Panc1 (cell line): ENCODE measurements at regions not wholly inside any gene's neighbourhood (a gene's known extent, or its start where the extent isn't known, plus 50 kb on each side); places are given as distances from the start of the nearest gene placed in this dataset.

Experiments
- ATAC-seq: fragments of 200-7000 bp; cut with Tn5 transposase; 2 replicates; pipeline ENCODE4 v1.9.1; 2020; ENCODE audit warnings: mild to moderate bottlenecking, moderate library complexity
- BruUV-seq: library from RNA; stranded (reverse); fragments of 400-500 nt; replicated peaks from 2 replicates; lab custom pipeline; 2021; lab: Mats Ljungman, UMichigan
- CTCF ChIA-PET: fragments of 300-600 bp; sonication (Branson Sonifier 250); formaldehyde crosslinking; loops from one replicate; lab custom pipeline; 2022; ENCODE audit warnings: antibody characterized with exemption; lab: Charles Lee
- POLR2A ChIA-PET: fragments of 300-600 bp; sonication (Branson Sonifier 250); formaldehyde crosslinking; loops from one replicate; lab custom pipeline; 2022; ENCODE audit warnings: antibody characterized with exemption; lab: Charles Lee
- DNase-seq: peaks from one replicate; pipeline ENCODE4 v3.0.0-alpha.2; 2010; ENCODE audit warnings: low read depth, low spot score
- H3K27ac ChIP-seq: 2 replicates; pipeline ENCODE4 v1.5.1; 2011; ENCODE audit warnings: mild to moderate bottlenecking, low read length, inconsistent platforms
- H3K27me3 ChIP-seq: fragments of 200-500 bp; sonication (Bioruptor generic); 2 replicates; pipeline ENCODE4 v1.6.0; 2014; ENCODE audit warnings: low read length, inconsistent platforms; ENCODE audit not compliant: control insufficient read depth, insufficient read depth
- H3K36me3 ChIP-seq: fragments of 200-500 bp; sonication (Bioruptor generic); 2 replicates; pipeline ENCODE4 v1.5.1; 2014; ENCODE audit warnings: inconsistent platforms, mild to moderate bottlenecking, low read length, moderate library complexity; ENCODE audit not compliant: control insufficient read depth, insufficient read depth
- H3K4me1 ChIP-seq: 2 replicates; pipeline ENCODE4 v1.5.1; 2011; ENCODE audit warnings: inconsistent platforms, mild to moderate bottlenecking, low read length, moderate library complexity; ENCODE audit not compliant: control insufficient read depth, insufficient read depth
- H3K4me3 ChIP-seq, 2 experiments: 2 replicates each; pipeline ENCODE4 v1.5.1; 2011 to 2012; ENCODE audit warnings: low read depth in 2 of 2, low read length in 2 of 2, mild to moderate bottlenecking in 2 of 2, inconsistent platforms in 1 of 2, moderate library complexity in 1 of 2
- H3K9me3 ChIP-seq: fragments of 200-500 bp; sonication (Bioruptor generic); 2 replicates; pipeline ENCODE4 v1.5.1; 2014; ENCODE audit warnings: low read depth, mild to moderate bottlenecking, inconsistent platforms, low read length, moderate library complexity; ENCODE audit not compliant: control insufficient read depth, insufficient read depth
- POLR2AphosphoS5 ChIP-seq: IDR thresholded peaks from 2 replicates; pipeline ENCODE4 v1.6.1; 2012; ENCODE audit warnings: mild to moderate bottlenecking, low read depth, low read length, moderate library complexity
- REST ChIP-seq, 2 experiments: IDR thresholded peaks; 2 replicates each; pipeline ENCODE4 v1.6.1; 2011 to 2012; ENCODE audit warnings: low read depth in 2 of 2, control low read depth in 1 of 2, low read length in 1 of 2, mild to moderate bottlenecking in 1 of 2, moderate library complexity in 1 of 2; ENCODE audit not compliant: insufficient read depth in 1 of 2
- SIN3A ChIP-seq: IDR thresholded peaks from 2 replicates; pipeline ENCODE4 v1.6.1; 2012; ENCODE audit warnings: low read depth, mild to moderate bottlenecking, low read length, moderate library complexity, borderline replicate concordance; ENCODE audit not compliant: insufficient read depth
- TCF7L2 ChIP-seq: IDR thresholded peaks from 2 replicates; pipeline ENCODE4 v1.6.1; 2011; ENCODE audit warnings: mild to moderate bottlenecking, low read depth, low read length, inconsistent platforms
- in situ Hi-C: cut with HindIII; loops from 2 replicates; pipeline ENCODE4 v1.10.0; 2016; ENCODE audit warnings: low sequenced_read_pairs, low pct_unique_long_range_greater_than_20kb
- intact Hi-C: fragments of 100-400 bp; cut with micrococcal nuclease; formaldehyde crosslinking; loops from one replicate; pipeline ENCODE4 v1.10.0; 2022; ENCODE audit not compliant: unreplicated experiment
- TF ChIP-seq, protein P1 (sequence below): fragments of 450-650 bp; IDR thresholded peaks from 2 replicates; pipeline ENCODE4 v1.5.1; 2017; ENCODE audit warnings: mild to moderate bottlenecking

GRCh38 chr6:159431750-159432149, 261.3 kb downstream of the SOD2 start:
- Histone ChIP-seq H3K27ac (no peak overlapping the region), H3K9me3 (no peaks in the 10 kb centered on the region; the same call in 1 of the 2 replicates), H3K4me3 (no peak overlapping the region), H3K36me3 (no peaks in the 10 kb centered on the region), H3K27me3 (peaks cover 16% of the 10 kb centered on the region), H3K4me1 (no peaks in the 10 kb centered on the region)
- ChIA-PET POLR2A (no interaction called here), CTCF (no interaction called here)
- BruUV-seq: no TSS peak
- no peak for DNase-seq
- in situ Hi-C loops (no loop called here), intact Hi-C loops (no loop called here)
- TF ChIP-seq, protein P1, sequence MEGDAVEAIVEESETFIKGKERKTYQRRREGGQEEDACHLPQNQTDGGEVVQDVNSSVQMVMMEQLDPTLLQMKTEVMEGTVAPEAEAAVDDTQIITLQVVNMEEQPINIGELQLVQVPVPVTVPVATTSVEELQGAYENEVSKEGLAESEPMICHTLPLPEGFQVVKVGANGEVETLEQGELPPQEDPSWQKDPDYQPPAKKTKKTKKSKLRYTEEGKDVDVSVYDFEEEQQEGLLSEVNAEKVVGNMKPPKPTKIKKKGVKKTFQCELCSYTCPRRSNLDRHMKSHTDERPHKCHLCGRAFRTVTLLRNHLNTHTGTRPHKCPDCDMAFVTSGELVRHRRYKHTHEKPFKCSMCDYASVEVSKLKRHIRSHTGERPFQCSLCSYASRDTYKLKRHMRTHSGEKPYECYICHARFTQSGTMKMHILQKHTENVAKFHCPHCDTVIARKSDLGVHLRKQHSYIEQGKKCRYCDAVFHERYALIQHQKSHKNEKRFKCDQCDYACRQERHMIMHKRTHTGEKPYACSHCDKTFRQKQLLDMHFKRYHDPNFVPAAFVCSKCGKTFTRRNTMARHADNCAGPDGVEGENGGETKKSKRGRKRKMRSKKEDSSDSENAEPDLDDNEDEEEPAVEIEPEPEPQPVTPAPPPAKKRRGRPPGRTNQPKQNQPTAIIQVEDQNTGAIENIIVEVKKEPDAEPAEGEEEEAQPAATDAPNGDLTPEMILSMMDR: no peak
- no peak for TF ChIP-seq TCF7L2
- TF ChIP-seq SIN3A: no peak
- TF ChIP-seq POLR2AphosphoS5: no peak
- no peak for TF ChIP-seq REST (IDR thresholded peaks at IDR 0.05; ENCODE audit: insufficient read depth in 1 of 2, low read depth in 2 of 2, low read length in 1 of 2)
- no peak for ATAC-seq

DNA sequence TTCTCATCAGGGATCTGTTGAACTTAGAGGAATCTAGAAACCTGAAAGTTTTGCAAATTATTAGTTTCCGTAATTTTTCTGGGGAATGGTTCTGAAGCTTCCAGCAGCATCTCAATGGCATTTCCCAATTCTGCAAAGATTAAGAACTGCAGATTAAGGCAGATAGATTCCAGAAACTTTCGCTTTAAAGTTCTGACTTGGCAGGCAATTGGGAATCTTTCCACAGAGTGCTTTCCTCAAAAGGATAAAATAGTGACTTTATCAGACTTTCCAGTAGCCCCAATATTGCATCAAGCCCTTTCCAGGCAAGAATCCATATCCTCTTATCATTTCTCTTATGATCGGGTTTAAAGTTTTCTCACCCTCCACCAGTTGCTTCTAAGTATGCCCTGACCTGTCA, 261.1 kb downstream of the FNDC1 start:
- in situ Hi-C loops: no loop called here
- peaks cover 16% of the 10 kb centered on the region for H3K27me3 ChIP-seq
- H3K4me3 ChIP-seq: no peak overlapping the region
- POLR2A ChIA-PET: no interaction called here
- CTCF ChIA-PET: no interaction called here
- no peaks in the 10 kb centered on the region for H3K4me1 ChIP-seq
- no peak overlapping the region for H3K27ac ChIP-seq
- no peaks in the 10 kb centered on the region for H3K36me3 ChIP-seq
- ATAC-seq (no peak), DNase-seq (no peak)
- intact Hi-C loops: no loop called here
- no TSS peak for BruUV-seq
- H3K9me3 ChIP-seq: no peaks in the 10 kb centered on the region; the same call in 1 of the 2 replicates
- TF ChIP-seq SIN3A (no peak), REST (IDR thresholded peaks at IDR 0.05; ENCODE audit: insufficient read depth in 1 of 2, low read depth in 2 of 2, low read length in 1 of 2) (no peak), TCF7L2 (no peak), POLR2AphosphoS5 (no peak)
- TF ChIP-seq, protein P1: no peak
